Activated CD4-positive, alpha-beta memory T cell treated with anti-CD3 and anti-CD28 coated beads for 36 hours (primary cell): ENCODE measurements at regions not wholly inside any gene's neighbourhood (a gene's known extent, or its start where the extent isn't known, plus 50 kb on each side); places are given as distances from the start of the nearest gene placed in this dataset.

Experiments
- CTCF ChIA-PET: fragments of 350-600 bp; sonication (Branson Sonifier 250); formaldehyde crosslinking; loops from one replicate; lab custom pipeline; 2021; ENCODE audit warnings: antibody characterized with exemption, inconsistent platforms; lab: Charles Lee
- POLR2A ChIA-PET: fragments of 350-600 bp; sonication (Branson Sonifier 250); formaldehyde crosslinking; loops from one replicate; lab custom pipeline; 2021; ENCODE audit warnings: antibody characterized with exemption; lab: Charles Lee
- DNase-seq: peaks from one replicate; pipeline ENCODE4 v3.0.0-alpha.2; 2020
- H3K27ac Mint-ChIP-seq: one replicate; pipeline ENCODE4 v1.8.0; 2021; ENCODE audit warnings: mixed read lengths
- H3K27me3 Mint-ChIP-seq: one replicate; pipeline ENCODE4 v1.8.0; 2021; ENCODE audit warnings: mixed read lengths
- H3K36me3 Mint-ChIP-seq: one replicate; pipeline ENCODE4 v1.8.0; 2021; ENCODE audit warnings: mixed read lengths
- H3K4me1 Mint-ChIP-seq: one replicate; pipeline ENCODE4 v1.8.0; 2021; ENCODE audit warnings: low read depth, mixed read lengths
- H3K4me3 Mint-ChIP-seq: one replicate; pipeline ENCODE4 v1.8.0; 2021; ENCODE audit warnings: mild to moderate bottlenecking, mixed read lengths
- H3K9me3 Mint-ChIP-seq: one replicate; pipeline ENCODE4 v1.8.0; 2021; ENCODE audit warnings: mixed read lengths
- intact Hi-C: fragments of 100-400 bp; cut with micrococcal nuclease; formaldehyde crosslinking; loops from one replicate; pipeline ENCODE4 v1.15.1; 2023

GRCh38 chr22:49424893-49425270 is 402.8 kb downstream of the BRD1 start:
- ChIA-PET POLR2A (no interaction called here), CTCF (no interaction called here)
- Mint-ChIP-seq H3K27ac (no peak overlapping the region), H3K36me3 (no peaks in the 10 kb centered on the region), H3K27me3 (peaks cover 5% of the 10 kb centered on the region), H3K4me3 (no peak overlapping the region), H3K9me3 (peaks cover 6% of the 10 kb centered on the region), H3K4me1 (no peaks in the 10 kb centered on the region)
- no peak for DNase-seq
- intact Hi-C loops, result no loop called here

GRCh38 chr22:49423125-49423650 is 404.5 kb downstream of the BRD1 start:
- Mint-ChIP-seq H3K36me3 (no peaks in the 10 kb centered on the region), H3K9me3 (peaks cover 6% of the 10 kb centered on the region), H3K4me1 (no peaks in the 10 kb centered on the region), H3K27ac (no peak overlapping the region), H3K27me3 (peaks cover 3% of the 10 kb centered on the region), H3K4me3 (no peak overlapping the region)
- DNase-seq, result no peak
- CTCF ChIA-PET, result no interaction called here
- intact Hi-C loops, result no loop called here
- POLR2A ChIA-PET, result no interaction called here

DNA sequence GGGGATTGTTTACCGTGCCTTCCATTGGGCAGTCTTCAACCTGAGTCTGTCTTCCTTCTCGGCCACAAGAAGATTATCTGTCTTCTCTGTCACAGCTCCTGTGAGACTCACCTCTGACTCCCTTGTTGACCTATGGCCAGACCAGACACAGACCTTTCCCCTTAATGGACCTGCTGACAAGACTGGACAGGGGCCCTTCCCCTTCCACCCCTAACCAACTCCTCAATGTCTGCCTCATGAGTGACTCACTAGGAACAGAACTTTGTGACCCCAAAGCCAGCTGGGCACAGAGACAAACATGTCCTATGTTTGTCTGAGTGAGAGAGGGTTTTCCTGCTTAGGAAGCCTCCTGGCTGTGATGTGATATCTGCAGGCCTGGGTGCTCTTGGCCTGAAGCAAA is 405.0 kb downstream of the BRD1 start:
- ChIA-PET POLR2A (no interaction called here), CTCF (no interaction called here)
- peaks cover 6% of the 10 kb centered on the region for H3K9me3 Mint-ChIP-seq
- H3K4me1 Mint-ChIP-seq, result no peaks in the 10 kb centered on the region
- intact Hi-C loops, result no loop called here
- no peak for DNase-seq
- H3K4me3 Mint-ChIP-seq, result no peak overlapping the region
- H3K27me3 Mint-ChIP-seq, result no peaks in the 10 kb centered on the region
- no peaks in the 10 kb centered on the region for H3K36me3 Mint-ChIP-seq
- no peak overlapping the region for H3K27ac Mint-ChIP-seq

DNA sequence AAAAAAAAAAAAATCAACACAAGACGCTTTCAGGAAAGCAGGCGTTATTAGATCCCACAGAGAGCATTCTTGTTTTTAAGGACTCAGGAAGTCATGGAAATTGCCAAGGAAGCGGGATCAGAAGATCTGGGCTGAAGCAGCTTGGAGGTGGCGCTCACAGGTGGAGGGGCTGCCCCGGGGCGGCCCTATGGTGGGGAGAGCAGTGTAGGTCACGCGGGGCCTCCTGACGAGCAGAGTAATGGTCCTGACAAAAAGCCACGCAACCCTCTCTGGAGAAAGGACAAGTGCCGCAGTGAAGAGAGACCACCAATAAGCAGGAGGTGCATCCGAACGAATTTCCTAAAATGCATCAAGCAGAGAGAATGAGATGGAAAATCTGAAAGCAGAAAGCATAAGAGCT is 407.0 kb downstream of the BRD1 start:
- intact Hi-C loops, result no loop called here
- H3K36me3 Mint-ChIP-seq, result no peaks in the 10 kb centered on the region

GRCh38 chr22:49419661-49420060 is 408.0 kb downstream of the BRD1 start:
- CTCF ChIA-PET, result no interaction called here
- no peaks in the 10 kb centered on the region for H3K27me3 Mint-ChIP-seq
- no peaks in the 10 kb centered on the region for H3K4me1 Mint-ChIP-seq
- H3K27ac Mint-ChIP-seq, result no peak overlapping the region
- POLR2A ChIA-PET, result no interaction called here
- peaks cover 6% of the 10 kb centered on the region for H3K9me3 Mint-ChIP-seq
- no peak overlapping the region for H3K4me3 Mint-ChIP-seq
- DNase-seq, result no peak
- no peaks in the 10 kb centered on the region for H3K36me3 Mint-ChIP-seq
- intact Hi-C loops, result no loop called here

More for the DNA sequence above, 407.0 kb downstream of the BRD1 start:
- Mint-ChIP-seq H3K9me3 (peaks cover 6% of the 10 kb centered on the region), H3K4me3 (no peak overlapping the region), H3K27ac (no peak overlapping the region), H3K4me1 (no peaks in the 10 kb centered on the region), H3K27me3 (no peaks in the 10 kb centered on the region)
- no peak for DNase-seq
- ChIA-PET CTCF (no interaction called here), POLR2A (no interaction called here)

DNA sequence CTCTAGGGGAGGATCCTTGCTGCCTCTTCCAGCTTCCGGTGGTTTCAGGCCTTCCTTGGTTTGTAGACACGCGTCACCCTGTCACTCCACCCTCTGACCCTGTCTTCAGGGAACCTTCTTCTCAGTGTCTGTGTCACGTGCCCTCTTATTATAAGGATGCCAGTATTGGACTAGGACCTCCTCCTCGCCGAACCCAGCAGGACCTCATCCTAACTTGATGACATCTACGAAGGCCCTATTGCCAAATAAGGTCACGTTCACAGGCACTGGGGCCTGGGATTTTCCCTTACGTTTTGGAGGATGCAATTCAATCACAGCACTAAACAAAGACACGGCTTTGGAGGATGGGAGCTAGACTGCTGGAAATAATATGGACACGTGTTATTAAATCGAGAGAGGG is 408.7 kb downstream of the BRD1 start:
- Mint-ChIP-seq H3K27me3 (no peaks in the 10 kb centered on the region), H3K4me3 (no peak overlapping the region), H3K27ac (no peak overlapping the region), H3K9me3 (peaks cover 6% of the 10 kb centered on the region), H3K4me1 (no peaks in the 10 kb centered on the region), H3K36me3 (no peaks in the 10 kb centered on the region)
- intact Hi-C loops, result no loop called here
- ChIA-PET CTCF (no interaction called here), POLR2A (no interaction called here)
- DNase-seq, result no peak

DNA sequence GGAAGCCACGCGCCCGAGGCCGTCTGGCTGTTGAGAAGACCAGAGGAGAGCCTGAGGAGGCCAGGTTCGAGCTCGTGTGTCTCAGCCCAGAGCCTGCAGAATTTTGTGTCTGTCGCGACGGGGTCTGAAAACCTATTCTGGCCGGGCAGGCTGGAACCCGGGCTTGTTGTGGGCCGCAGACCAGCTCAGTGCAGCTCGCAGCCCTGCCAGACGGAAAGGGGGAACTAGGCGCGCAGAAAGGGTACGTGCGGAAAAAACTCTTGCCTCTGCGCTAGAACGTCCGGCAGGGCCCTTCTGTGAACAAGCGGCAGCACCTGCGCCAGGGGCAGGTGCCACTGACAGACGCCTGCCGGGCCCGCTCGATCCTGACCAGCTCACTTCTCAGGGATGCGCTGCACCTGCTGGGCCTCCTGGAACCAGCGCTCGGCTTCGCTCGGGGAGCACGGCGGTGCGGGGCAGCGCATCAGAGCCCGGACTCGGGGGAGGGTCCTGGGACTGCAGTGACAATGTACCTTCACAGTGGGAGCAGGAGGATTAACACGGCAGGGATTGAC is 409.3 kb downstream of the BRD1 start:
- no peaks in the 10 kb centered on the region for H3K27me3 Mint-ChIP-seq
- H3K36me3 Mint-ChIP-seq, result no peaks in the 10 kb centered on the region
- ChIA-PET POLR2A (no interaction called here), CTCF (no interaction called here)
- peaks cover 6% of the 10 kb centered on the region for H3K9me3 Mint-ChIP-seq
- H3K27ac Mint-ChIP-seq, result no peak overlapping the region
- no peaks in the 10 kb centered on the region for H3K4me1 Mint-ChIP-seq
- DNase-seq, result no peak
- no peak overlapping the region for H3K4me3 Mint-ChIP-seq
- intact Hi-C loops, result no loop called here

DNA sequence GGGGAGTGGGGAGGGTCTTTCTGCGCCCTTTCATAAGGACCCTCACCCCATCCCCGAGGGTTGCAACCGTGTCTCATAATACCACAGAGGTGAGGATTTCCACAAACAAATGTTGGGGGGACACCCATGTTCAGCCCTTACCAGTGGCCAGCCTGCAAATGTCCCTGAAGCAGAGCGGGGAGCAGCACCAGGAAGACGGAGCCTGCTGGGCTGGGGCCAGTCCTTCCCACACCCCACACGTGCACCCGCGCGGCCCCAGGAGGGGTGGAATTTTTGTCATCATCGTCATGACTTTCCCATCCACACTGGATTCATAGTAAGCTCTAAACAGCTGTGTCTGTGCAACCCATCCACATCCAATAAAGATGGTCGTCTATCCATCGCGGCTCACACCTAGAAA is 409.8 kb downstream of the BRD1 start:
- Mint-ChIP-seq H3K4me1 (no peaks in the 10 kb centered on the region), H3K36me3 (no peaks in the 10 kb centered on the region), H3K9me3 (peaks cover 6% of the 10 kb centered on the region), H3K27me3 (no peaks in the 10 kb centered on the region), H3K4me3 (no peak overlapping the region), H3K27ac (no peak overlapping the region)
- ChIA-PET CTCF (no interaction called here), POLR2A (no interaction called here)
- intact Hi-C loops, result no loop called here
- no peak for DNase-seq

DNA sequence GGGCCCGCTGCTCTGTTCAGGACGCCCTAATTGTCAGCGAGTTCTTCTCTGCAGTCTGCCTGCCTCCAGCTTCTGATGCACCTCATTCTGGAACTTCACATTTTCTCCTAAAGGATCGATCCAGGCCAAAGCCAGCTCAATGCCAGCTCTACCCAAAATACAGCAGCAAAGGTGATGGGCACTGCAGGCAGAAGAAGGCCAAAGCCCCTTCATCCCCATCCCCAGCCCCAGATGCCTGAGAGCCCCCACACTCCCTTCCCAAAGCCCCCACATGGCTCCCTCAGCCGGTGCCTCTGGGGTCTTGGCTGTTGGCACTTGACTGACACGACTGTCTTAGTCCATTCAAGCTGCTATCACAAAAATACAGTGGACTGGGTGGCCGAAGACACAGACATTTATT is 410.3 kb downstream of the BRD1 start:
- H3K27ac Mint-ChIP-seq, result no peak overlapping the region
- DNase-seq, result no peak
- intact Hi-C loops, result no loop called here
- no peaks in the 10 kb centered on the region for H3K4me1 Mint-ChIP-seq
- ChIA-PET CTCF (no interaction called here), POLR2A (no interaction called here)
- H3K27me3 Mint-ChIP-seq, result no peaks in the 10 kb centered on the region
- H3K36me3 Mint-ChIP-seq, result no peaks in the 10 kb centered on the region
- no peak overlapping the region for H3K4me3 Mint-ChIP-seq
- peaks cover 6% of the 10 kb centered on the region for H3K9me3 Mint-ChIP-seq

DNA sequence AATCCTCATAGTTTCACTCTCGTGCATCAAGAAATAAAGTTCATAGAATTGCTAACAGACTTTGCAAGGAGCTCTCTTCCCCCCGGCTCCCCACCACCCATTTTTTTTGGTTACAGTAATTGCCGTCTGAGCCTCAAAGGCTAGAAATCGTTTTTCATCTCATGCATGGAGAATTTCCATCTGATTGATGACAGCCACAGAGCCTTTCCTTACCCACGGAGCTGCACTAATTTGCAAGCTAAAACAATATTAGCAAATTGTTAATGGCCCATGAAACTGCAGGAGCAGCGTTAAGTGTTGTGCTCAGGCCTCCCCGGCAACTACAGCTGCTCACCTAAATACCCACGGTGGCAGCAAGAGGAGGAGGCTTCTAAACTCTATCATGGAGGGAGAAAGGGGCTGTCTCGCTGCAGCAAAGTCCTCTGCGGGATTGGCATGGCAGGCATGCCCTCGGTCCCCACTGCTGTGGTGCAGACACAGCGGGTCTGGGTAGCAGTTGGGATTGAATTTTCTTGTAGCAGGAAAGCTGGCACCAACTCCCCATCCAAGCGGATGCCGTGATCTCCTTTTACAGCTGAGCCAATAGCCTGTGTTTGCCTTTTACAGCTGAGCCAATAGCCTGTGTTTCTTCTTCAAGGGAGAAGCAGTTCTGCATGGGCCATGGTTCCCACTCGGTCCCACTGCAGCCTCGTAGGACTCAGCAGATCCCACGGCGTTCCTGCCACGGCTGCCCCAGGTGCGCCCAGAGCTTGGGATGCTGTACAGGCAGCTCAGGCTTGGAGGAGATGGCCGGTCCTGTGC is 412.3 kb downstream of the BRD1 start:
- no peak for DNase-seq
- Mint-ChIP-seq H3K27ac (no peak overlapping the region), H3K27me3 (peaks cover 4% of the 10 kb centered on the region), H3K4me3 (no peak overlapping the region), H3K36me3 (no peaks in the 10 kb centered on the region), H3K9me3 (no peaks in the 10 kb centered on the region), H3K4me1 (no peaks in the 10 kb centered on the region)
- POLR2A ChIA-PET, result no interaction called here
- intact Hi-C loops, result no loop called here
- CTCF ChIA-PET, result no interaction called here

- ChIA-PET CTCF (no interaction called here), POLR2A (no interaction called here)
- peaks cover 10% of the 10 kb centered on the region for H3K27me3 Mint-ChIP-seq
- peaks cover 5% of the 10 kb centered on the region for H3K9me3 Mint-ChIP-seq
- intact Hi-C loops, result no loop called here
- H3K4me1 Mint-ChIP-seq, result no peaks in the 10 kb centered on the region
- no peak overlapping the region for H3K27ac Mint-ChIP-seq
- no peaks in the 10 kb centered on the region for H3K36me3 Mint-ChIP-seq
- H3K4me3 Mint-ChIP-seq, result no peak overlapping the region
- no peak for DNase-seq
These were observed 414.1 kb downstream of the BRD1 start for GRCh38 chr22:49413551-49413950.

GRCh38 chr22:49413146-49413545 is 414.5 kb downstream of the BRD1 start:
- CTCF ChIA-PET, result no interaction called here
- intact Hi-C loops, result no loop called here

DNA sequence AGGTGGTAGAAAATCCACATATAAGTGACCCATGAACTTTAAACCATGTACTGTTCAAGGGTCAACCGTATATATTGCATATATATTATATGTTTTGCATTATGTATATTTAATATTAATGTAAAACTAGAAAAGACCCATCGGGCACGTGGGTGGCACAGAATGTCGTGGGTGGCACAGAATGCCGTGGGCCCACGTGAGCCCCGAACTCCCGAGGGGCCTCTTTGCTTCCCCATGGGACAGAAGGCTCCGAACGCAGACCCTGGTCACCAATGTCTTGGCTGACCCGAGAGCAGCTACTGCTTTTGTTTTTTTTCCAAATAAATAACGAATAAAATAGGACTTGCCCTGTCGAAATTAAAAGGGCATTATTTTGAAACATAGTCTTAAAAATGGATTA is 415.4 kb downstream of the BRD1 start:
- no peaks in the 10 kb centered on the region for H3K36me3 Mint-ChIP-seq
- POLR2A ChIA-PET, result no interaction called here
- H3K27me3 Mint-ChIP-seq, result peaks cover 10% of the 10 kb centered on the region
- H3K27ac Mint-ChIP-seq, result no peak overlapping the region
- DNase-seq, result no peak
- intact Hi-C loops, result no loop called here
- no peaks in the 10 kb centered on the region for H3K4me1 Mint-ChIP-seq
- CTCF ChIA-PET, result no interaction called here
- H3K4me3 Mint-ChIP-seq, result no peak overlapping the region
- peaks cover 5% of the 10 kb centered on the region for H3K9me3 Mint-ChIP-seq

More at GRCh38 chr22:49413146-49413545, 414.5 kb downstream of the BRD1 start:
- Mint-ChIP-seq H3K9me3 (peaks cover 5% of the 10 kb centered on the region), H3K36me3 (no peaks in the 10 kb centered on the region), H3K4me3 (no peak overlapping the region), H3K27ac (no peak overlapping the region), H3K27me3 (peaks cover 10% of the 10 kb centered on the region), H3K4me1 (no peaks in the 10 kb centered on the region)
- DNase-seq, result no peak
- POLR2A ChIA-PET, result no interaction called here
